ENCODE measurements at regions not wholly inside any gene's neighbourhood (a gene's known extent, or its start where the extent isn't known, plus 50 kb on each side); places are given as distances from the start of the nearest gene placed in this dataset.

- TF ChIP-seq POLR2AphosphoS5 (IDR thresholded peaks at IDR 0.05; ENCODE audit: borderline replicate concordance, low read depth, low read length) (no peak), EZH2 (IDR thresholded peaks at IDR 0.05) (no peak)
Measured at GRCh38 chr3:66838704-66839103, 159.4 kb upstream of the KBTBD8 start.

All from SK-N-MC (cell line).